Liver (tissue), 3 donors: ENCODE measurements at regions not wholly inside any gene's neighbourhood (a gene's known extent, or its start where the extent isn't known, plus 50 kb on each side); places are given as distances from the start of the nearest gene placed in this dataset.

Experiments used
- ATF3 ChIP-seq: IDR thresholded peaks from 2 replicates; pipeline ENCODE4 v1.6.1; 2016; ENCODE audit warnings: antibody characterized with exemption
- CTCF ChIP-seq: fragments of 150-350 bp; IDR thresholded peaks from 2 replicates; pipeline ENCODE4 v1.5.1; 2017; ENCODE audit warnings: improper control_type of control experiment, low read depth, low read length; ENCODE audit not compliant: missing input control
- EGR1 ChIP-seq, 2 donors: IDR thresholded peaks; 2 replicates each; pipeline ENCODE4 v1.6.1; 2016 to 2018; ENCODE audit warnings: antibody characterized with exemption in 2 of 2, low read depth in 2 of 2
- FOXA1 ChIP-seq: IDR thresholded peaks from 2 replicates; pipeline ENCODE4 v1.6.1; 2016; ENCODE audit warnings: antibody characterized with exemption
- HNF4G ChIP-seq: IDR thresholded peaks from 2 replicates; pipeline ENCODE4 v1.6.1; 2016; ENCODE audit warnings: antibody characterized with exemption
- JUND ChIP-seq, 2 donors: IDR thresholded peaks; 2 replicates each; pipeline ENCODE4 v1.6.1; 2016; ENCODE audit warnings: antibody characterized with exemption in 2 of 2
- MAX ChIP-seq: IDR thresholded peaks from 2 replicates; pipeline ENCODE4 v1.6.1; 2016; ENCODE audit warnings: antibody characterized with exemption
- RAD21 ChIP-seq, 2 donors: IDR thresholded peaks; 2 replicates each; pipeline ENCODE4 v1.6.1; 2016; ENCODE audit warnings: antibody characterized with exemption in 2 of 2, mild to moderate bottlenecking in 2 of 2
- REST ChIP-seq: IDR thresholded peaks from 2 replicates; pipeline ENCODE4 v1.6.1; 2016; ENCODE audit warnings: antibody characterized with exemption, mild to moderate bottlenecking
- SP1 ChIP-seq: IDR thresholded peaks from 2 replicates; pipeline ENCODE4 v1.6.1; 2018; ENCODE audit warnings: antibody characterized with exemption, mild to moderate bottlenecking
- TAF1 ChIP-seq: conservative IDR thresholded peaks from 2 replicates; pipeline ENCODE4 v1.6.1; 2016; ENCODE audit warnings: antibody characterized with exemption, mild to moderate bottlenecking
- YY1 ChIP-seq: IDR thresholded peaks from 2 replicates; pipeline ENCODE4 v1.6.1; 2016; ENCODE audit warnings: antibody characterized with exemption, mild to moderate bottlenecking
- ZBTB33 ChIP-seq: IDR thresholded peaks from 2 replicates; pipeline ENCODE4 v1.6.1; 2016; ENCODE audit warnings: antibody characterized with exemption
- donor health status: healthy.
- donor health status: healthy.

GRCh38 chr3:57000012-57000411 is 60.5 kb upstream of the SPATA12 start:
- TF ChIP-seq CTCF (no peak), RAD21 (IDR thresholded peaks at IDR 0.05) (no peak), REST (no peak), MAX (no peak), SP1 (no peak), ZBTB33 (no peak), YY1 (no peak), TAF1 (no peak), ATF3 (no peak), EGR1 (IDR thresholded peaks at IDR 0.05; ENCODE audit: low read depth in 2 of 2) (no peak), HNF4G (no peak), JUND (IDR thresholded peaks at IDR 0.05) (no peak), FOXA1 (no peak)
